NT2/D1 (cell line): ENCODE measurements at regions not wholly inside any gene's neighbourhood (a gene's known extent, or its start where the extent isn't known, plus 50 kb on each side); places are given as distances from the start of the nearest gene placed in this dataset.

Experiments used
- SUZ12 ChIP-seq: IDR thresholded peaks from 2 replicates; pipeline ENCODE4 v1.6.1; 2011; ENCODE audit not compliant: insufficient read length, insufficient read depth; ENCODE audit errors: extremely low read depth
- YY1 ChIP-seq: IDR thresholded peaks from 2 replicates; pipeline ENCODE4 v1.6.1; 2011; ENCODE audit not compliant: insufficient read length, insufficient read depth

DNA sequence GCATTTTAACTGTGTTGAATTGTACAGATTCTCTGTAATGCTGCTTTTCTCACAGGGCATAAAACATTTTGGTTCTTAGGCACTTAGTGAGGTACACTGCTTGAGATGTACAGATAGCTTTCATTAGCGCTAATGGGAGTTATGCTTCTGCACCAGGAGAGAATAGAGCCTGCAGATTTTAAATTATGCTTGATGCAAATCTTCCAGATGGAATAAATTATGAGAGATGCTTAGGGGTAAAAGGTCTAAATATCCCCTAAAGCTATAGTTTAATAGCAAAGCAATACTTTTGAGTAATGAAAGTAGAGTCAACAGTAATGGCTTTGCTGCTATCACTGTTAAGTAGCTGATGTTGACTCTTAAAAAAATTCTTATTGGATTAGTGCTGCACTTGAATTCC, 248.9 kb downstream of the S1PR1 start:
- TF ChIP-seq SUZ12 (no peak), YY1 (no peak)
